GM12891 (cell line): ENCODE measurements at regions not wholly inside any gene's neighbourhood (a gene's known extent, or its start where the extent isn't known, plus 50 kb on each side); places are given as distances from the start of the nearest gene placed in this dataset.

Source experiments
- DNase-seq: peaks from one replicate; pipeline ENCODE4 v3.0.0; 2011; ENCODE audit warnings: low spot score; ENCODE audit not compliant: insufficient read length
- FAIRE-seq: peaks from 2 replicates; lab custom pipeline; 2011; peaks lifted over from hg19 to GRCh38; lab: Jason Lieb, UNC
- PAX5 ChIP-seq: IDR thresholded peaks from 2 replicates; pipeline ENCODE4 v1.6.1; 2011; ENCODE audit warnings: low read length, moderate library complexity, mild to moderate bottlenecking; ENCODE audit not compliant: insufficient read depth, severe bottlenecking
- POLR2A ChIP-seq: IDR thresholded peaks from 2 replicates; pipeline ENCODE4 v1.6.1; 2011; ENCODE audit warnings: low read depth, low read length, control low read depth
- POLR2AphosphoS5 ChIP-seq: IDR thresholded peaks from 2 replicates; pipeline ENCODE4 v1.6.1; 2011; ENCODE audit warnings: low read depth, low read length, control low read depth
- POU2F2 ChIP-seq: IDR thresholded peaks from 2 replicates; pipeline ENCODE4 v1.6.1; 2011; ENCODE audit warnings: low read depth, mild to moderate bottlenecking, control low read depth, low read length, moderate library complexity
- SPI1 ChIP-seq: IDR thresholded peaks from 2 replicates; pipeline ENCODE4 v1.6.1; 2011; ENCODE audit warnings: low read depth, low read length, control low read depth
- TAF1 ChIP-seq: IDR thresholded peaks from 2 replicates; pipeline ENCODE4 v1.6.1; 2011; ENCODE audit warnings: low read depth, low read length, control low read depth

GRCh38 chr14:38129192-38129591 lies 78.5 kb upstream of the SSTR1 start:
- no peak for TF ChIP-seq POLR2A
- no peak for TF ChIP-seq POLR2AphosphoS5
- TF ChIP-seq POU2F2 = no peak
- no peak for DNase-seq
- FAIRE-seq = no peak

- FAIRE-seq (no peak), DNase-seq (no peak)
- TF ChIP-seq PAX5 (no peak), TAF1 (no peak), POLR2AphosphoS5 (no peak), POU2F2 (no peak), POLR2A (no peak), SPI1 (no peak)
These were observed 78.0 kb upstream of the SSTR1 start for GRCh38 chr14:38129705-38130104.

- DNase-seq (no peak), FAIRE-seq (no peak)
- TF ChIP-seq TAF1 (no peak), SPI1 (no peak), POU2F2 (no peak), POLR2A (no peak), POLR2AphosphoS5 (no peak), PAX5 (no peak)
These were observed 73.2 kb upstream of the SSTR1 start for GRCh38 chr14:38134416-38135030.

- FAIRE-seq (no peak), DNase-seq (no peak)
- no peak for TF ChIP-seq SPI1
- no peak for TF ChIP-seq POLR2AphosphoS5
- no peak for TF ChIP-seq POU2F2
- TF ChIP-seq TAF1 = no peak
- TF ChIP-seq POLR2A = no peak
- TF ChIP-seq PAX5 = no peak
These were observed 72.4 kb upstream of the SSTR1 start for GRCh38 chr14:38135106-38135867.

- no peak for TF ChIP-seq POLR2AphosphoS5
- no peak for TF ChIP-seq POLR2A
- TF ChIP-seq SPI1 = no peak
- no peak for TF ChIP-seq POU2F2
- TF ChIP-seq TAF1 = no peak
- no peak for TF ChIP-seq PAX5
- DNase-seq (no peak), FAIRE-seq (no peak)
These were observed 70.7 kb upstream of the SSTR1 start for GRCh38 chr14:38137005-38137404.

- FAIRE-seq (no peak), DNase-seq (no peak)
- no peak for TF ChIP-seq POU2F2
These were observed 69.1 kb upstream of the SSTR1 start for GRCh38 chr14:38138473-38139138.

- no peak for DNase-seq
- FAIRE-seq = no peak
- TF ChIP-seq SPI1 (no peak), POU2F2 (no peak), TAF1 (no peak), PAX5 (no peak), POLR2AphosphoS5 (no peak), POLR2A (no peak)
These were observed 67.8 kb upstream of the SSTR1 start for GRCh38 chr14:38139926-38140325.

GRCh38 chr14:38143170-38143569 lies 64.5 kb upstream of the SSTR1 start:
- TF ChIP-seq TAF1 = no peak
- no peak for TF ChIP-seq POLR2AphosphoS5
- no peak for TF ChIP-seq SPI1
- no peak for TF ChIP-seq POU2F2
- TF ChIP-seq POLR2A = no peak
- TF ChIP-seq PAX5 = no peak
- DNase-seq (no peak), FAIRE-seq (no peak)

- no peak for FAIRE-seq
- TF ChIP-seq PAX5 (no peak), POU2F2 (no peak), POLR2A (no peak), TAF1 (no peak), POLR2AphosphoS5 (no peak), SPI1 (no peak)
- DNase-seq = no peak
These were observed 63.8 kb upstream of the SSTR1 start for GRCh38 chr14:38143659-38144505.
